Neutrophil (primary cell): ENCODE measurements at regions not wholly inside any gene's neighbourhood (a gene's known extent, or its start where the extent isn't known, plus 50 kb on each side); places are given as distances from the start of the nearest gene placed in this dataset.

Experiments used
- H3K27ac ChIP-seq: fragments of 200-600 bp; sonication (generic); 2 replicates; pipeline ENCODE4 v1.5.1; 2016; ENCODE audit warnings: mild to moderate bottlenecking, moderate library complexity
- H3K27me3 ChIP-seq: fragments of 200-600 bp; sonication (generic); 2 replicates; pipeline ENCODE4 v1.6.0; 2016; ENCODE audit warnings: mild to moderate bottlenecking
- H3K36me3 ChIP-seq: fragments of 200-600 bp; sonication (generic); 2 replicates; pipeline ENCODE4 v1.5.1; 2017
- H3K4me1 ChIP-seq, 2 experiments: fragments of 200-600 bp in 1 of 2; sonication (generic) in 1 of 2; 1 replicate in 1 of 2; 2 replicates in 1 of 2; pipeline versions ENCODE4 v1.5.1 to v1.6.1; 2013 to 2016; ENCODE audit warnings: low read depth in 1 of 2, low read length in 1 of 2, mild to moderate bottlenecking in 1 of 2, moderate library complexity in 1 of 2; ENCODE audit not compliant: control insufficient read depth in 1 of 2, insufficient read depth in 1 of 2
- H3K4me3 ChIP-seq, 2 experiments: fragments of 200-600 bp in 1 of 2; sonication (generic) in 1 of 2; 1 replicate in 1 of 2; 2 replicates in 1 of 2; pipeline ENCODE4 v1.5.1; 2013 to 2016; ENCODE audit warnings: low read depth in 1 of 2, low read length in 1 of 2, mild to moderate bottlenecking in 1 of 2, moderate library complexity in 1 of 2
- H3K9me3 ChIP-seq: fragments of 200-600 bp; sonication (generic); 2 replicates; pipeline ENCODE4 v1.5.1; 2016
- CTCF ChIP-seq: fragments of 200-600 bp; sonication (generic); IDR thresholded peaks from 2 replicates; pipeline ENCODE4 v1.5.1; 2016; ENCODE audit warnings: antibody characterized with exemption

- no peak for TF ChIP-seq CTCF
- Histone ChIP-seq H3K27me3 (no peaks in the 10 kb centered on the region), H3K4me3 (no peak overlapping the region), H3K36me3 (no peaks in the 10 kb centered on the region), H3K4me1 (no peaks in the 10 kb centered on the region), H3K27ac (no peak overlapping the region), H3K9me3 (no peaks in the 10 kb centered on the region)
Observed at GRCh38 chr18:57991552-57991951, 52.5 kb upstream of the NEDD4L start.

- TF ChIP-seq CTCF, result no peak
- no peaks in the 10 kb centered on the region for H3K4me1 ChIP-seq
Observed at GRCh38 chr18:57989536-57989935, 54.5 kb upstream of the NEDD4L start.

GRCh38 chr18:57984490-57985115 is 59.4 kb upstream of the NEDD4L start:
- TF ChIP-seq CTCF, result no peak
- H3K9me3 ChIP-seq, result no peaks in the 10 kb centered on the region
- no peaks in the 10 kb centered on the region for H3K4me1 ChIP-seq
- H3K36me3 ChIP-seq, result no peaks in the 10 kb centered on the region
- no peak overlapping the region for H3K27ac ChIP-seq
- H3K27me3 ChIP-seq, result no peaks in the 10 kb centered on the region
- H3K4me3 ChIP-seq, result no peak overlapping the region

More at GRCh38 chr18:57989536-57989935, 54.5 kb upstream of the NEDD4L start:
- Histone ChIP-seq H3K9me3 (no peaks in the 10 kb centered on the region), H3K36me3 (no peaks in the 10 kb centered on the region), H3K4me3 (no peak overlapping the region), H3K27ac (no peak overlapping the region), H3K27me3 (no peaks in the 10 kb centered on the region)

GRCh38 chr18:57983965-57984364 is 60.1 kb upstream of the NEDD4L start:
- Histone ChIP-seq H3K27ac (no peak overlapping the region), H3K4me3 (no peak overlapping the region), H3K27me3 (no peaks in the 10 kb centered on the region), H3K9me3 (no peaks in the 10 kb centered on the region), H3K36me3 (no peaks in the 10 kb centered on the region), H3K4me1 (no peaks in the 10 kb centered on the region)
- TF ChIP-seq CTCF, result no peak

- Histone ChIP-seq H3K27me3 (no peaks in the 10 kb centered on the region), H3K27ac (no peak overlapping the region), H3K36me3 (no peaks in the 10 kb centered on the region), H3K9me3 (no peaks in the 10 kb centered on the region), H3K4me3 (no peak overlapping the region), H3K4me1 (no peaks in the 10 kb centered on the region)
- no peak for TF ChIP-seq CTCF
Observed at GRCh38 chr18:57983472-57983871, 60.6 kb upstream of the NEDD4L start.
